ENCODE measurements at regions not wholly inside any gene's neighbourhood (a gene's known extent, or its start where the extent isn't known, plus 50 kb on each side); places are given as distances from the start of the nearest gene placed in this dataset.

GRCh38 chr3:140843656-140844055 is 98.0 kb upstream of the SLC25A36 start:
- TF ChIP-seq BACH2 (CRISPR knock-in tag; IDR thresholded peaks at IDR 0.05; ENCODE audit: borderline replicate concordance) (no peak), CSDC2 (CRISPR knock-in tag; IDR thresholded peaks at IDR 0.05) (no peak), ISL1 (CRISPR knock-in tag; IDR thresholded peaks at IDR 0.05) (no peak), RARB (CRISPR knock-in tag; IDR thresholded peaks at IDR 0.05) (no peak), POU6F1 (CRISPR knock-in tag; IDR thresholded peaks at IDR 0.05; ENCODE audit: borderline replicate concordance, low read depth) (no peak), TCF4 (CRISPR knock-in tag; IDR thresholded peaks at IDR 0.05; ENCODE audit: borderline replicate concordance) (no peak)

Measured in SK-N-SH treated with all-trans-retinoic acid at 6 μM for 48 hours (cell line).